ENCODE measurements at regions not wholly inside any gene's neighbourhood (a gene's known extent, or its start where the extent isn't known, plus 50 kb on each side); places are given as distances from the start of the nearest gene placed in this dataset.

- TF ChIP-seq REST (IDR thresholded peaks at IDR 0.05): no peak
- TF ChIP-seq NR2F2 (IDR thresholded peaks at IDR 0.05): no peak
Measured at GRCh38 chr1:115402753-115403184, 64.7 kb upstream of the NGF start (continued).

- Histone ChIP-seq H3K36me3 (ENCODE audit: control insufficient read depth in 4 of 4, insufficient read depth in 3 of 4, low read depth in 1 of 4, low read length in 3 of 4) (no peaks in the 10 kb centered on the region), H3K27me3 (ENCODE audit: control insufficient read depth in 4 of 4, insufficient read depth in 4 of 4, low read length in 3 of 4) (peaks cover 0 to 3% (median 0%) of the 10 kb centered on the region in 4 donors), H3K4me3 (ENCODE audit: low read depth in 1 of 3, low read length in 3 of 3) (no peak overlapping the region), H3K4me1 (ENCODE audit: control insufficient read depth in 4 of 4, insufficient read depth in 4 of 4, low read length in 3 of 4) (no peaks in the 10 kb centered on the region), H3K9me3 (ENCODE audit: control insufficient read depth in 4 of 4, low read length in 3 of 4) (peaks cover 0 to 6% (median 1%) of the 10 kb centered on the region in 4 donors), H3K9ac (ENCODE audit: low read depth in 1 of 2, low read length in 2 of 2) (no peak overlapping the region), H3K27ac (ENCODE audit: low read depth in 1 of 2, low read length in 2 of 2) (no peak overlapping the region)
- DNase-seq (ENCODE audit: low spot score): no peak
- TF ChIP-seq REST (IDR thresholded peaks at IDR 0.05) (no peak), FOXA1 (IDR thresholded peaks at IDR 0.05) (no peak), HNF4A (conservative IDR thresholded peaks at IDR 0.05) (no peak), CTCF (IDR thresholded peaks at IDR 0.05; ENCODE audit: low read depth, low read length, missing input control) (no peak), MAX (IDR thresholded peaks at IDR 0.05) (no peak), RAD21 (IDR thresholded peaks at IDR 0.05) (no peak), RXRA (IDR thresholded peaks at IDR 0.05) (no peak), JUND (IDR thresholded peaks at IDR 0.05) (no peak), ATF3 (IDR thresholded peaks at IDR 0.05) (no peak), EGR1 (IDR thresholded peaks at IDR 0.05; ENCODE audit: low read depth in 2 of 2) (no peak)
- WGBS: 65% methylated on average over 1 of the region's 1 CpG
Measured at GRCh38 chr1:115401676-115402075, 63.6 kb upstream of the NGF start.

Data from liver (tissue), 8 donors.